Right lobe of liver (tissue), 4 donors: ENCODE measurements at regions not wholly inside any gene's neighbourhood (a gene's known extent, or its start where the extent isn't known, plus 50 kb on each side); places are given as distances from the start of the nearest gene placed in this dataset.

Experiments used
- CTCF ChIP-seq, 4 donors: fragments of 200-600 bp in 3 of 4; fragments of 450-650 bp in 1 of 4; IDR thresholded peaks; one replicate each; pipeline versions ENCODE4 v1.5.1 to v1.8.0; 2016 to 2022; ENCODE audit warnings: antibody characterized with exemption in 4 of 4, mild to moderate bottlenecking in 2 of 4
- POLR2A ChIP-seq: fragments of 450-650 bp; IDR thresholded peaks from one replicate; pipeline ENCODE4 v1.6.1; 2017; ENCODE audit warnings: antibody characterized with exemption, mild to moderate bottlenecking
- donor health status: DM: no; HTN: no; CAD: no.
- donor health status: DM: no; HTN: no; CAD: no.
- donor health status: DM: no; HTN: yes; CAD: no.

DNA sequence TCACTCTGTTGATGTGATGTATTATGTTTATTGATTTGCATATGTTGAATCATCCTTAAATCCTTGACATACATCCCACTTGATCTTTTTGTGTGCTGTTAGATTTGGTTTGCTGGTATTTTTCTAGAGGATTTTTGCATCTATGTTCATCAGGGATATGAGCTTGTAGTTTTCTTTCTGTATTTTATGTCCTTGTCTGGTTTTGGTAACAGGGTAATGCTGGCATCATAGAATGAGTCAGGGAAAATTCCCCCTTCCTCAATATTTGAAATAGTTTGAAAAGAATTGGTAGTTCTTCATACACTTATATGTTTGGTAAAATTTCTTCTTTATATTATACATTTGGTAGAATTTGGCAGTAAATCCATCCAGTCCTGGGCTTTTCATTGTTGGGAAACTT is 89.4 kb upstream of the SLC13A1 start:
- no peak for TF ChIP-seq CTCF (IDR thresholded peaks at IDR 0.05)
- no peak for TF ChIP-seq POLR2A
